ENCODE measurements at regions not wholly inside any gene's neighbourhood (a gene's known extent, or its start where the extent isn't known, plus 50 kb on each side); places are given as distances from the start of the nearest gene placed in this dataset.

GRCh38 chr5:56478062-56478461 is 244.9 kb upstream of the ANKRD55 start:
- TF ChIP-seq EZH2phosphoT487 (IDR thresholded peaks at IDR 0.05; ENCODE audit: borderline replicate concordance) = no peak
- no peak for TF ChIP-seq CTCF (conservative IDR thresholded peaks at IDR 0.05; ENCODE audit: low read length)

Data from Loucy (cell line).